ENCODE measurements at regions not wholly inside any gene's neighbourhood (a gene's known extent, or its start where the extent isn't known, plus 50 kb on each side); places are given as distances from the start of the nearest gene placed in this dataset.

GRCh38 chr2:211203986-211204385, 647.6 kb downstream of the CPS1 start:
- no peak for TF ChIP-seq CTCF (IDR thresholded peaks at IDR 0.05; ENCODE audit: low read depth, low read length)
- TF ChIP-seq MAX (IDR thresholded peaks at IDR 0.05; ENCODE audit: low read depth, low read length): no peak
- TF ChIP-seq POLR2A (IDR thresholded peaks at IDR 0.05; ENCODE audit: extremely low read depth, insufficient read length): no peak

All from NB4 (cell line).